GM12878 (cell line): ENCODE measurements at regions not wholly inside any gene's neighbourhood (a gene's known extent, or its start where the extent isn't known, plus 50 kb on each side); places are given as distances from the start of the nearest gene placed in this dataset.

Source experiments
- ATF3 ChIP-seq: IDR thresholded peaks from 2 replicates; pipeline ENCODE4 v1.6.1; 2011; ENCODE audit warnings: low read depth, mild to moderate bottlenecking, low read length, moderate library complexity, borderline replicate concordance; ENCODE audit errors: extremely low read depth
- BRCA1 ChIP-seq: IDR thresholded peaks from 2 replicates; pipeline ENCODE4 v1.6.1; 2011; ENCODE audit warnings: low read depth, low read length, improper control_type of control experiment
- CTCF ChIP-seq, 3 experiments: IDR thresholded peaks in 2 of 3; conservative IDR thresholded peaks in 1 of 3; 2 replicates each; pipeline ENCODE4 v1.5.1; 2011; ENCODE audit warnings: low read depth in 3 of 3, low read length in 3 of 3, mild to moderate bottlenecking in 3 of 3, control low read depth in 2 of 3, moderate library complexity in 2 of 3, inconsistent platforms in 1 of 3, mixed read lengths in 1 of 3; ENCODE audit not compliant: control insufficient read depth in 2 of 3, insufficient read depth in 1 of 3; ENCODE audit errors: extremely low read depth in 1 of 3
- RAD21 ChIP-seq: IDR thresholded peaks from 2 replicates; pipeline ENCODE4 v1.6.1; 2011; ENCODE audit warnings: mild to moderate bottlenecking, low read depth, low read length, moderate library complexity; ENCODE audit not compliant: insufficient read depth
- SMC3 ChIP-seq: IDR thresholded peaks from 2 replicates; pipeline ENCODE4 v1.6.1; 2011; ENCODE audit warnings: low read length, improper control_type of control experiment, borderline replicate concordance
- TF ChIP-seq, protein P1 (sequence below): IDR thresholded peaks from 2 replicates; pipeline ENCODE4 v1.6.1; 2012; ENCODE audit warnings: low read depth, low read length, improper control_type of control experiment

GRCh38 chr9:135221576-135221950 lies 134.1 kb downstream of the OLFM1 start:
- no peak for TF ChIP-seq BRCA1
- no peak for TF ChIP-seq RAD21
- no peak for TF ChIP-seq SMC3
- no peak for TF ChIP-seq ATF3
- no peak for TF ChIP-seq CTCF (IDR thresholded peaks at IDR 0.05 in 2 of 3, conservative IDR thresholded peaks at IDR 0.05 in 1 of 3; ENCODE audit: control insufficient read depth in 2 of 3, extremely low read depth in 1 of 3, insufficient read depth in 1 of 3, low read depth in 3 of 3, low read length in 3 of 3)
- TF ChIP-seq, protein P1, sequence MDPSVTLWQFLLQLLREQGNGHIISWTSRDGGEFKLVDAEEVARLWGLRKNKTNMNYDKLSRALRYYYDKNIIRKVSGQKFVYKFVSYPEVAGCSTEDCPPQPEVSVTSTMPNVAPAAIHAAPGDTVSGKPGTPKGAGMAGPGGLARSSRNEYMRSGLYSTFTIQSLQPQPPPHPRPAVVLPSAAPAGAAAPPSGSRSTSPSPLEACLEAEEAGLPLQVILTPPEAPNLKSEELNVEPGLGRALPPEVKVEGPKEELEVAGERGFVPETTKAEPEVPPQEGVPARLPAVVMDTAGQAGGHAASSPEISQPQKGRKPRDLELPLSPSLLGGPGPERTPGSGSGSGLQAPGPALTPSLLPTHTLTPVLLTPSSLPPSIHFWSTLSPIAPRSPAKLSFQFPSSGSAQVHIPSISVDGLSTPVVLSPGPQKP: no peak
